Gastroesophageal sphincter (tissue), 4 donors: ENCODE measurements at regions not wholly inside any gene's neighbourhood (a gene's known extent, or its start where the extent isn't known, plus 50 kb on each side); places are given as distances from the start of the nearest gene placed in this dataset.

ENCODE experiments used
- ATAC-seq: fragments of 150-250 bp; one replicate; pipeline ENCODE4 v1.9.1; 2016; ENCODE audit warnings: mild to moderate bottlenecking, moderate library complexity
- H3K27ac ChIP-seq, 4 donors: fragments of 200-600 bp; sonication (generic) in 3 of 4; 1 replicate in 3 of 4; 2 replicates in 1 of 4; pipeline ENCODE4 v1.5.1; 2016 to 2019
- H3K27me3 ChIP-seq: fragments of 200-600 bp; sonication (generic); one replicate; pipeline ENCODE4 v1.5.1; 2019
- H3K36me3 ChIP-seq, 2 donors: fragments of 200-600 bp; sonication (generic); one replicate each; pipeline ENCODE4 v1.5.1; 2019; ENCODE audit warnings: control low read depth in 1 of 2
- H3K4me1 ChIP-seq, 3 donors: fragments of 200-600 bp; sonication (generic); 1 replicate in 2 of 3; 2 replicates in 1 of 3; pipeline ENCODE4 v1.5.1; 2016 to 2019; ENCODE audit warnings: control low read depth in 2 of 3
- H3K4me3 ChIP-seq, 2 donors: fragments of 200-600 bp; sonication (generic); one replicate each; pipeline ENCODE4 v1.5.1; 2019; ENCODE audit warnings: mild to moderate bottlenecking in 1 of 2, moderate library complexity in 1 of 2
- H3K9me3 ChIP-seq, 3 donors: fragments of 200-600 bp; sonication (generic); one replicate each; pipeline ENCODE4 v1.5.1; 2017 to 2019; ENCODE audit warnings: control low read depth in 2 of 3
- EP300 ChIP-seq: sonication (generic); formaldehyde crosslinking; IDR thresholded peaks from one replicate; pipeline ENCODE4 v1.6.1; 2017; ENCODE audit warnings: antibody characterized with exemption, mild to moderate bottlenecking
- POLR2A ChIP-seq, 2 donors: fragments of 450-650 bp; IDR thresholded peaks; one replicate each; pipeline ENCODE4 v1.6.1; 2017; ENCODE audit warnings: antibody characterized with exemption in 2 of 2, mild to moderate bottlenecking in 2 of 2, moderate library complexity in 1 of 2
- POLR2AphosphoS5 ChIP-seq: sonication (generic); formaldehyde crosslinking; IDR thresholded peaks from one replicate; pipeline ENCODE4 v1.6.1; 2017; ENCODE audit warnings: antibody characterized with exemption
- WGBS, 2 donors: methylation state at CpG; one replicate each; pipeline ENCODE4 v1.1.5; 2018; ENCODE audit warnings: low coverage in 1 of 2; 5-methylcytosine and 5-hydroxymethylcytosine counted together
- TF ChIP-seq, protein P1 (sequence below), 4 experiments: fragments of 200-600 bp in 2 of 4; fragments of 450-650 bp in 2 of 4; sonication (generic) in 1 of 4; IDR thresholded peaks; one replicate each; pipeline ENCODE4 v1.5.1; 2017 to 2019; ENCODE audit warnings: antibody characterized with exemption in 4 of 4, mild to moderate bottlenecking in 2 of 4, moderate library complexity in 2 of 4

DNA sequence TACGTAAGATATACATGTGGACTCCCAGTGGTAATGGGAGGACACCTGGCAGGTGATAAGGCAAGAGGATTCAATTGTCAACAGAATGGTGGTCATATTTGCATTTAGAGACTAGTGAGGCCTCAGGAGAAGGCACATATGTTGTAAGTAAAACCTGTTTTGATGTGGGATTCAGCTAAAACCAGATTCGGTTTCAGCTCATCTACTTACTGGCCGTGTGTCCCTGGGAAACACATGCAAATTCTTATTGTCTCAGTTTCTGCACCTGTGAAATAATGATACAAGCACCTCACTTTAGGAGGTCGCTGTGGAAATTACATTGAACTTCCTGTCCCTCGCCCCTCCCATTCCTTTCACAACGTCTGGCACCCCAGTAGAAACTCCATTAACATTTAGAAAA is 78.9 kb upstream of the FIBIN start:
- TF ChIP-seq, protein P1, sequence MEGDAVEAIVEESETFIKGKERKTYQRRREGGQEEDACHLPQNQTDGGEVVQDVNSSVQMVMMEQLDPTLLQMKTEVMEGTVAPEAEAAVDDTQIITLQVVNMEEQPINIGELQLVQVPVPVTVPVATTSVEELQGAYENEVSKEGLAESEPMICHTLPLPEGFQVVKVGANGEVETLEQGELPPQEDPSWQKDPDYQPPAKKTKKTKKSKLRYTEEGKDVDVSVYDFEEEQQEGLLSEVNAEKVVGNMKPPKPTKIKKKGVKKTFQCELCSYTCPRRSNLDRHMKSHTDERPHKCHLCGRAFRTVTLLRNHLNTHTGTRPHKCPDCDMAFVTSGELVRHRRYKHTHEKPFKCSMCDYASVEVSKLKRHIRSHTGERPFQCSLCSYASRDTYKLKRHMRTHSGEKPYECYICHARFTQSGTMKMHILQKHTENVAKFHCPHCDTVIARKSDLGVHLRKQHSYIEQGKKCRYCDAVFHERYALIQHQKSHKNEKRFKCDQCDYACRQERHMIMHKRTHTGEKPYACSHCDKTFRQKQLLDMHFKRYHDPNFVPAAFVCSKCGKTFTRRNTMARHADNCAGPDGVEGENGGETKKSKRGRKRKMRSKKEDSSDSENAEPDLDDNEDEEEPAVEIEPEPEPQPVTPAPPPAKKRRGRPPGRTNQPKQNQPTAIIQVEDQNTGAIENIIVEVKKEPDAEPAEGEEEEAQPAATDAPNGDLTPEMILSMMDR (IDR thresholded peaks at IDR 0.05) = no peak
- TF ChIP-seq EP300 = no peak
- no peak for TF ChIP-seq POLR2AphosphoS5
- TF ChIP-seq POLR2A (IDR thresholded peaks at IDR 0.05) = no peak
- no peaks in the 10 kb centered on the region for H3K27me3 ChIP-seq
- ATAC-seq = no peak
- no peaks in the 10 kb centered on the region for H3K36me3 ChIP-seq
- 65 to 68% methylated on average over 6 of the region's 6 CpGs for WGBS, 2 donors
- H3K9me3 ChIP-seq = no peaks in the 10 kb centered on the region
- peak overlapping the region in 3 of 4 donors; percentile 26 to 41 (median 30) for H3K27ac ChIP-seq
- H3K4me1 ChIP-seq = peaks cover 0 to 17% (median 6%) of the 10 kb centered on the region in 3 donors
- H3K4me3 ChIP-seq = no peak overlapping the region

DNA sequence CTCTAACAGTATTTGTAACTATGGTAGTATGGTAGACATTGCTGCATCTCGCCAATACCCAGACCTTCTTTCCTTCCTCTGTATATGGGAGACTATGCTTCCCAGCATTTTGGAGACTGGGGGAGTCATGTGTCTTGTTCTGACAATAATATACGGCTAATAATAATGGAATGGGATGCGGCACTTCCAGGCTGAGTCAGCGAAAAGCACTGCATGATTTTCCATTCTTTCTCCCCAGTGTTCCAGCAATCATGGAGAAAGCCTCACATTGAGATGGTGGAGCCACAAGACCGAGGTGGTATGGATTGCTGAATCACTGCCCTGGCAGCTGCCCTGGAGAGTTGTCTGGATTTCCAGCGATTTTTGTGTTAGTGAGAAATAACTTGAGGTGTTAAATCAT is 77.1 kb upstream of the FIBIN start:
- no peaks in the 10 kb centered on the region for H3K27me3 ChIP-seq
- WGBS, 2 donors = 89 to 100% methylated on average over 3 to 5 of the region's 6 CpGs
- no peaks in the 10 kb centered on the region for H3K36me3 ChIP-seq
- H3K27ac ChIP-seq = no peak overlapping the region
- no peak for ATAC-seq
- TF ChIP-seq EP300 (no peak), POLR2A (IDR thresholded peaks at IDR 0.05) (no peak), POLR2AphosphoS5 (no peak)
- TF ChIP-seq, protein P1 (IDR thresholded peaks at IDR 0.05) = no peak
- no peak overlapping the region for H3K4me3 ChIP-seq
- H3K9me3 ChIP-seq = no peaks in the 10 kb centered on the region
- no peaks in the 10 kb centered on the region for H3K4me1 ChIP-seq

DNA sequence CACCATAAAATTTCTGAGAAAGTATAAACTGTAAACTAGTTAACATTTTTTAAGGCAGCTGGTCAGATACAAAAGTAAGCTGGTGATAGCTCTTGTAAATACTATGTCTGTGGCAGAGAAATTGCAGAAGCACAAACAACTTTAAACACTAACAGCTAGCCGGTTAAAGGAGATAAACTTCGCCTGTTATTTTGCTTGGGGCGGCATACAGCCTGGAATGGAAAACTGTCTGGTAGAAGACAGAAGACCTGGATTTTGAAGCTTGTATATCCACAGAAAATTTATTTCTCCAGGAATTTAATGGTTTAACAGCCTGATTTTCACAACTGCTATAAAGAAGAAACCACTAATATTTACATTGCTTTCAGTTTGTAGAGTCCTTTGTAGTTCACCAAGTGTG is 65.3 kb upstream of the FIBIN start:
- TF ChIP-seq, protein P1 (IDR thresholded peaks at IDR 0.05) = no peak
- TF ChIP-seq POLR2A (IDR thresholded peaks at IDR 0.05) = no peak
- no peak for TF ChIP-seq EP300
- TF ChIP-seq POLR2AphosphoS5 = no peak
- no peak overlapping the region for H3K4me3 ChIP-seq
- H3K27me3 ChIP-seq = no peaks in the 10 kb centered on the region
- no peak for ATAC-seq
- H3K4me1 ChIP-seq = peaks cover 0 to 23% (median 0%) of the 10 kb centered on the region in 3 donors
- no peaks in the 10 kb centered on the region for H3K36me3 ChIP-seq
- H3K27ac ChIP-seq = peak overlapping the region in 1 of 4 donors; percentile 19
- no peaks in the 10 kb centered on the region for H3K9me3 ChIP-seq
- WGBS, 2 donors = 36 to 41% methylated on average over 3 of the region's 3 CpGs

DNA sequence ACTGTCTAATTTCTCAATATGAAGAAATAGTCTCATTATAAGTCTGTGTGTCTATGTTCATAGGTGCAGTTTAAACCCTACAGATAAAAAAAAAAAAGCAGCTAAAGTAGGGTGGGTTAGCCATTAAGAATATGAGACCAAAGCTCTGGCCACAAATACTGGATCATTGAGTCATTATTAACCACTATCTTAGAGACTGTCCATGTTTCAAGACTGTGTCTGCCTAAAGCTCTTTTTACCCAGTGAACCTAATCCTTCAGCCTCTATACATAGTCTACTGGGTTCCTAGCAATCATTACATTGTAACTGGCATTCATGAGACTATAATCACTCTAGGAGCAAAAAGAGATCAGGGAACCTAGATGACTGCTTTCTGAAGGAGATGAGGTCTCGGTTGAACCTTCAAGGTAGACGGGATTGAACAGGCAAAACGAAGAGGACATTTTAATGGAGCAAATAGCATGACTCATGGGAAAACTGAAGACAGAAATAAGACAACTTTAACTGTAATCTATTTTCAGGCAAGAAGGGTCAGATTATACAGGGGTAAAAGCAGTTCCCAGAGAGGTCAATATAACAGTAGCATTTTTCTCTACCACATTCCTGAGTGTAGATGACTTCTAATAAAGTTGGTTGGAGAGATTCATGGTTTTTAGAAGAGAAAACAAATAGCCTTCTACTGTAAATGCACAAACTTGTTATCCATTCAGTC is 64.0 kb upstream of the FIBIN start:
- TF ChIP-seq, protein P1 (IDR thresholded peaks at IDR 0.05) = no peak
- TF ChIP-seq EP300 (no peak), POLR2A (IDR thresholded peaks at IDR 0.05) (no peak)
- H3K4me1 ChIP-seq = peaks cover 0 to 23% (median 0%) of the 10 kb centered on the region in 3 donors
- no peak overlapping the region for H3K4me3 ChIP-seq
- no peak overlapping the region for H3K27ac ChIP-seq
- no peaks in the 10 kb centered on the region for H3K36me3 ChIP-seq
- H3K27me3 ChIP-seq = no peaks in the 10 kb centered on the region
- ATAC-seq = no peak
- H3K9me3 ChIP-seq = no peaks in the 10 kb centered on the region
- 60 to 87% methylated on average over 1 to 3 of the region's 3 CpGs for WGBS, 2 donors

DNA sequence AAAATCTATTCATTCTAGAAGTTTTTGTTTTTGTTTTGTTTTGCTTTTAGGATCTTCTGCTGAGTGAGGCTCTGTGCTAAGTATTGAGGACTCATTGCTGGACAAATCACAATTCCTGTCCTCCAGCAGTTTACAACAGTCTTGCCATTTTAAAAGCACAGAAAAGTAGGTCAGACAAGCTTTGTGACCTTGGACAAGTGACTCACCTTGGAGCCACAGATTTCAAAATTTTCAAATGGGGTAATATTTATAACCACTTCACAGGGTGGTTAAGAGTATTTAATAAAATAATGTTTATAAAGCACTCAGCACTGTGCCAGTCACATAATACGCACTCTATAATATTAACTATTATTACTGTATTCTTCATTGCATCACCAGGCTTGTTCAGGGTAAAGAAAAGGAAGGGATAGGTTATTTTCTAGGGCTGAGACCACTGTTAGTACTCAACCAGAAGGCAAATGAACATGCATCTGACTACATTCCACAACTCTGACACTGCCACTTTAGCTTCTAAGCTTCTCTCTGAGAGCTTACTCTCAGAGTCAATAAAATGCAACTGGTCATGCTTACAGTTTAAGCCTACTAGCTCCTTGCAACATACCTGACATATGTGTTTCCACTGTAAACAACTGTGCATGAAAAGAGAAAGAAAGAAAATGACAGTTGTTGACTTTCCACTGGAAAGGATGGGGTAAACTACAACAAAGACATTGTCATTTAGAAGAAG is 63.2 kb upstream of the FIBIN start:
- peak overlapping the region in 3 of 4 donors; percentile 21 to 51 (median 40) for H3K27ac ChIP-seq
- no peaks in the 10 kb centered on the region for H3K36me3 ChIP-seq
- WGBS, 2 donors = 65 to 100% methylated on average over 1 of the region's 1 CpG
- TF ChIP-seq, protein P1 (IDR thresholded peaks at IDR 0.05) = no peak
- TF ChIP-seq POLR2AphosphoS5 = peak; percentile 40
- no peak for TF ChIP-seq EP300
- H3K4me1 ChIP-seq = peaks cover 0 to 23% (median 0%) of the 10 kb centered on the region in 3 donors
- H3K27me3 ChIP-seq = no peaks in the 10 kb centered on the region
- H3K4me3 ChIP-seq = no peak overlapping the region
- ATAC-seq = peak; percentile 54
- no peaks in the 10 kb centered on the region for H3K9me3 ChIP-seq
